Esophagus muscularis mucosa (tissue), 2 donors: ENCODE measurements at regions not wholly inside any gene's neighbourhood (a gene's known extent, or its start where the extent isn't known, plus 50 kb on each side); places are given as distances from the start of the nearest gene placed in this dataset.

Experiments used
- POLR2A ChIP-seq: fragments of 450-650 bp; IDR thresholded peaks from one replicate; pipeline ENCODE4 v1.6.1; 2017; ENCODE audit warnings: antibody characterized with exemption, moderate library complexity, mild to moderate bottlenecking, low read depth
- POLR2AphosphoS5 ChIP-seq, 2 donors: sonication (generic); formaldehyde crosslinking; IDR thresholded peaks; one replicate each; pipeline ENCODE4 v1.6.1; 2017; ENCODE audit warnings: antibody characterized with exemption in 2 of 2

DNA sequence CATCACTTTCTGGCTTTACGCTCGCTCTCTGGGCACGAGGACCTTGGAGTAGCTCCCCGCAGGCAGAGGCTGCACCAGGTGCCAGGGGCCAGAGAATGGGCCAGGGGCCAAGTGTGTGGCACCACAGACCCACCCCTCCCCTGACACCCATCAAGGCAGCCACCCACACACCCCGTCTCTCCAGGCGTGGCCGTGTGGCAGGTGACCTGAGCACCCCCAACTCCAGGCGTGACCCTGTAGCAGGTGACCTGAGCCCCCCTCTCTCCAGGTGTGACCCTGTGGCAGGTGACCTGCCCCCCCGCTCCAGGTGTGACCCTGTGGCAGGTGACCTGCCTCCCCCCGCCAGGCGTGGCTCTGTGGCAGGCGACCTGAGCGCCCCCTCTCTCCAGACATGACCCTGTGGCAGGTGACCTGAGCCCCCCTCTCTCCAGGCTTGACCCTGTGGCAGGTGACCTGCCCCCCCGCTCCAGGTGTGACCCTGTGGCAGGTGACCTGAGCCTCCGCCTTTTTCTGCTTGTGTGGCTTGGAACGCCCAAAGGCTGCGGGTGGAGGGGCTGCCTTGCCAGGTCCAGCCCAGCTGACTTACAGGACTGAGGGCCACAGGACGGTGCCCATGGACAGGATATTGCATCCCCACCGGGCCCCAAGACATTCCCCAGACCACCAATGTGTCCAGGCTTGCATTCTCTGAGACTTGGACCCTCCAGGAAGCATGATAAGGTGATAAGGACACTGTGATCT is 667.2 kb downstream of the BRD1 start:
- no peak for TF ChIP-seq POLR2A
- no peak for TF ChIP-seq POLR2AphosphoS5 (IDR thresholded peaks at IDR 0.05)
